ENCODE measurements at regions not wholly inside any gene's neighbourhood (a gene's known extent, or its start where the extent isn't known, plus 50 kb on each side); places are given as distances from the start of the nearest gene placed in this dataset.

DNA sequence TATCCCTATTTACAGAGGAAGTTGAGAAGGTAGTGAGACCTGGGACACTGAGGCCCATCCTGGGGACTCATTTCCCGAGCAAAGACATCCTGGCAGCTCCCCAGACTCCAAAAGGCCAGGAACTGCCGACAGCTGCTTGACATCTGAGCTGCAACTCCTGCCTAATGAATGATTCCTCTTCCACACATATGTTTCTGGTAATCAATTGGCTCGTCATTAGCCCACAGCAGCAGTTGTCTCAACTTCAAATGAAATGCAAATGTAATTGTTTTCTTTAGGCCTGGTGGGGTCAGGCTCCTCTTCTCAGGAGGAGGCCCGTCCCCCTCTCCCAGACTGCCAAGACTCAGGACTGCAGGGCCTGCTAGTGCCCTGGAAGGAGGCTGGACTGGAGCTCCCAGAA, 61.8 kb upstream of the DISP3 start:
- 73% methylated on average over 2 of the region's 4 CpGs for WGBS (ENCODE audit: insufficient coverage)

DNA sequence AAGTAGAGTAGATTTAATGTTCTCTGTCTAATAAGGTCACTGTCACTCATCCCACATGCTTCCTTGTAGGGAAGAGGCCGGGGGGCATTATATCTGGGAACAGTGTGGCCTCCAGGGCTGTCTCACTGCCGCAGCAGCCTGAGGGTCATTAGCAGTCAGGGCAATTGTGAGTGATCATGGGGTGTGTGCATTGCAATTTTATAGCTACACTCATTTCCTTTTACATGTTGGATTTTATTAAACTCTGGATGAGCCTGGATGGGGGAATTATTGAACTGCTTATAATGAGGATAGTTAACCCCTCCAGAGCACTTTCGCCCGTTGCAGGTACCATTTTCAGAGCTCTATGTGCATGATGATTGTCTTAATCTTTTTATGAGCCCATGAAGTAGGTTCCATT, 60.9 kb upstream of the DISP3 start:
- WGBS (ENCODE audit: insufficient coverage), result no CpG with 5 or more reads among the region's 4 CpGs
- no peaks in the 10 kb centered on the region for H3K36me3 Mint-ChIP-seq
- H3K27me3 Mint-ChIP-seq, result peaks cover 0 to 11% of the 10 kb centered on the region in 2 donors
- H3K27me3 ChIP-seq (replicated peaks in 1 of 2; ENCODE audit: control insufficient read depth in 2 of 2, extremely low read depth in 1 of 2, insufficient read depth in 2 of 2, low read length in 1 of 2), result peaks cover 0 to 22% of the 10 kb centered on the region in 2 experiments
- H3K27ac Mint-ChIP-seq, result no peak overlapping the region
- no peaks in the 10 kb centered on the region for H3K36me3 ChIP-seq (ENCODE audit: control insufficient read depth in 2 of 2, extremely low read depth in 1 of 2, insufficient read depth in 1 of 2, low read length in 1 of 2)
- no peaks in the 10 kb centered on the region for H3K4me1 ChIP-seq (ENCODE audit: control insufficient read depth in 1 of 2, extremely low read depth in 1 of 2, insufficient read depth in 2 of 2, low read length in 2 of 2)
- POLR2A ChIA-PET, result no interaction called here
- H3K4me3 ChIP-seq (ENCODE audit: control insufficient read depth in 1 of 2, extremely low read depth in 1 of 2, low read length in 1 of 2), result no peak overlapping the region
- ATAC-seq (replicated peaks in 1 of 4) (no peak), DNase-seq (no peak)
- CTCF ChIA-PET, result no interaction called here
- no peaks in the 10 kb centered on the region for H3K4me1 Mint-ChIP-seq
- H3K4me3 Mint-ChIP-seq, result no peak overlapping the region
- no peaks in the 10 kb centered on the region for H3K9me3 ChIP-seq
- no peak overlapping the region for H3K27ac ChIP-seq (ENCODE audit: low read length)
- no peaks in the 10 kb centered on the region for H3K9me3 Mint-ChIP-seq

More for the DNA sequence above, 61.8 kb upstream of the DISP3 start:
- H3K27me3 ChIP-seq (replicated peaks in 1 of 2; ENCODE audit: control insufficient read depth in 2 of 2, extremely low read depth in 1 of 2, insufficient read depth in 2 of 2, low read length in 1 of 2), result peaks cover 0 to 22% of the 10 kb centered on the region in 2 experiments
- Mint-ChIP-seq H3K36me3 (no peaks in the 10 kb centered on the region), H3K27ac (no peak overlapping the region), H3K4me1 (no peaks in the 10 kb centered on the region), H3K4me3 (no peak overlapping the region), H3K9me3 (no peaks in the 10 kb centered on the region), H3K27me3 (peaks cover 0 to 11% of the 10 kb centered on the region in 2 donors)
- no peaks in the 10 kb centered on the region for H3K4me1 ChIP-seq (ENCODE audit: control insufficient read depth in 1 of 2, extremely low read depth in 1 of 2, insufficient read depth in 2 of 2, low read length in 2 of 2)
- no peaks in the 10 kb centered on the region for H3K9me3 ChIP-seq
- H3K4me3 ChIP-seq (ENCODE audit: control insufficient read depth in 1 of 2, extremely low read depth in 1 of 2, low read length in 1 of 2), result no peak overlapping the region
- ChIA-PET CTCF (interaction anchor here in 1 of 2 donors (0.6 kb wide), 1 partner anchor 126 kb away, joined by 3 read pairs; no protein-coding TSS in a partner anchor), POLR2A (no interaction called here)
- DNase-seq (no peak), ATAC-seq (replicated peaks in 1 of 4) (no peak)
- H3K36me3 ChIP-seq (ENCODE audit: control insufficient read depth in 2 of 2, extremely low read depth in 1 of 2, insufficient read depth in 1 of 2, low read length in 1 of 2), result no peaks in the 10 kb centered on the region
- no peak overlapping the region for H3K27ac ChIP-seq (ENCODE audit: low read length)

DNA sequence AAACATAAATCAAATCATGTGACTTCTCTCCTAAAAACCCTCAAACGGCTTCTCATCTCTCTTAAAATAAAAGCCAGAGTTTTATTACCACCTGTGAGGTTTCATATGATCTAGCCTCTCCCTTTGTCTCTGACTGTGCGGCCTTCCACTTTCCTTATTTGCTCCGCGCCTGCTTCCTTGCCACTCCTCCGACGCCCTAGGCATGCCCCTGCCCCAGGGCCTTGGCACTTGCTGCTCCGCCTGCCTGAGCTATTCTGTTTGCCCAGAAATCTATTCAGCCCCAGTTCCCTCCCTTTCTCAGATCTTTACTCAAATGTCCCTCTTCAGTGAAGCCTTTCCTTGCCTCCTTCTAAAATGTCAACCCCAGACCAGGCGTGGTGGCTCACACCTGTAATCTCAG, 57.5 kb upstream of the DISP3 start:
- peaks cover 0 to 9% of the 10 kb centered on the region in 2 donors for H3K27me3 Mint-ChIP-seq
- H3K36me3 Mint-ChIP-seq, result no peaks in the 10 kb centered on the region
- ATAC-seq (replicated peaks in 1 of 4), result no peak
- H3K9me3 Mint-ChIP-seq, result no peaks in the 10 kb centered on the region
- H3K36me3 ChIP-seq (ENCODE audit: control insufficient read depth in 2 of 2, extremely low read depth in 1 of 2, insufficient read depth in 1 of 2, low read length in 1 of 2), result no peaks in the 10 kb centered on the region
- H3K4me3 Mint-ChIP-seq, result no peak overlapping the region
- CTCF ChIA-PET, result no interaction called here
- 88% methylated on average over 8 of the region's 8 CpGs for WGBS (ENCODE audit: insufficient coverage)
- no peaks in the 10 kb centered on the region for H3K4me1 Mint-ChIP-seq
- H3K4me3 ChIP-seq (ENCODE audit: control insufficient read depth in 1 of 2, extremely low read depth in 1 of 2, low read length in 1 of 2), result no peak overlapping the region
- H3K9me3 ChIP-seq, result no peaks in the 10 kb centered on the region
- no peak overlapping the region for H3K27ac Mint-ChIP-seq
- no peak for DNase-seq
- peaks cover 0 to 10% of the 10 kb centered on the region in 2 experiments for H3K27me3 ChIP-seq (replicated peaks in 1 of 2; ENCODE audit: control insufficient read depth in 2 of 2, extremely low read depth in 1 of 2, insufficient read depth in 2 of 2, low read length in 1 of 2)
- H3K27ac ChIP-seq (ENCODE audit: low read length), result no peak overlapping the region
- H3K4me1 ChIP-seq (ENCODE audit: control insufficient read depth in 1 of 2, extremely low read depth in 1 of 2, insufficient read depth in 2 of 2, low read length in 2 of 2), result no peaks in the 10 kb centered on the region
- POLR2A ChIA-PET, result no interaction called here

DNA sequence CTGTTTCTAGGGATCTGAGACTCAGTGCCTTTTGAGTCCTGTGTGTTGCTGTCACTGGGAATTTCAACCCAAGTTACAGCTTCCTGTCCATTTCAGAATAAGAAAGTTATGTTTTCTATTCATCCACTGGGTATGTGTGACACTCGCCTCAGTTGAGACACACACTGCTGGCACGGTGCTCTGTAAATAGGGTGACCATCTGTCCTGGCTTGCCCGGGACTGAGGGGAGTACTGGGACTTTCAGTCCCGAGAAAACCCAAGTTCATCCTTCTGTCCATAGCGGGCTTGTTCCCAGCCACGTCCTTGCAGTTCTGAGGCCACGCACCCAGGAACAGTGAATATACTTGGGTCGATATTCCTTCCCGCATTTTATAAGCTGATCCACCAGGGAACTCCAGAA, 56.3 kb upstream of the DISP3 start:
- no peaks in the 10 kb centered on the region for H3K9me3 Mint-ChIP-seq
- DNase-seq, result no peak
- Histone ChIP-seq H3K9me3 (no peaks in the 10 kb centered on the region), H3K4me1 (ENCODE audit: control insufficient read depth in 1 of 2, extremely low read depth in 1 of 2, insufficient read depth in 2 of 2, low read length in 2 of 2) (peaks cover 0 to 4% of the 10 kb centered on the region in 2 experiments), H3K27ac (ENCODE audit: low read length) (no peak overlapping the region), H3K36me3 (ENCODE audit: control insufficient read depth in 2 of 2, extremely low read depth in 1 of 2, insufficient read depth in 1 of 2, low read length in 1 of 2) (no peaks in the 10 kb centered on the region), H3K4me3 (ENCODE audit: control insufficient read depth in 1 of 2, extremely low read depth in 1 of 2, low read length in 1 of 2) (no peak overlapping the region), H3K27me3 (replicated peaks in 1 of 2; ENCODE audit: control insufficient read depth in 2 of 2, extremely low read depth in 1 of 2, insufficient read depth in 2 of 2, low read length in 1 of 2) (peaks cover 0 to 2% of the 10 kb centered on the region in 2 experiments)
- H3K27ac Mint-ChIP-seq, result no peak overlapping the region
- ChIA-PET CTCF (no interaction called here), POLR2A (no interaction called here)
- WGBS (ENCODE audit: insufficient coverage), result 74% methylated on average over 9 of the region's 9 CpGs
- peaks cover 0 to 9% of the 10 kb centered on the region in 2 donors for H3K27me3 Mint-ChIP-seq
- no peak for ATAC-seq (replicated peaks in 1 of 4)
- no peak overlapping the region for H3K4me3 Mint-ChIP-seq
- no peaks in the 10 kb centered on the region for H3K36me3 Mint-ChIP-seq
- peaks cover 0 to 4% (median 3%) of the 10 kb centered on the region in 3 donors for H3K4me1 Mint-ChIP-seq

DNA sequence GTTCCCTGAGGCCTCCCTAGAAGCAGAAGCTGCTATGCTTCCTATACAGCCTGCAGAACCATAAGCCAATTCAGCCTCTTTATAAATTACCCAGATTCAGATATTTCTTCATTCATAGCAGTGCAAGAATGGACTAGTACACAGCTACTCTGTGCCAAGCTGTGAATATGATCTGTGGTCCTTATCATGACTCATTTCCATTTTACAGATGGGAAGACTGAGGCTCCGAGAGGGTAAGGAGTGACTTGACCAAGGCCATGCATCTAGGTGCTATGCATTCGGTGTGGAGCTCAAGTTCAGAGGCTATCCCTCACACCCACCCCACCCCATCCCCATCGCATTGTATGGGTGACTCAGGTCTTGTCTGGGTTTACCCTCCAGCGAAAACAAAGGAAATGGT, 52.3 kb upstream of the DISP3 start:
- Mint-ChIP-seq H3K27me3 (peaks cover 0 to under 1% of the 10 kb centered on the region in 2 donors), H3K4me3 (no peak overlapping the region), H3K36me3 (no peaks in the 10 kb centered on the region), H3K4me1 (peaks cover 0 to 9% (median 8%) of the 10 kb centered on the region in 3 donors), H3K9me3 (no peaks in the 10 kb centered on the region), H3K27ac (no peak overlapping the region)
- H3K4me1 ChIP-seq (ENCODE audit: control insufficient read depth in 1 of 2, extremely low read depth in 1 of 2, insufficient read depth in 2 of 2, low read length in 2 of 2), result peaks cover 0 to 4% of the 10 kb centered on the region in 2 experiments
- H3K36me3 ChIP-seq (ENCODE audit: control insufficient read depth in 2 of 2, extremely low read depth in 1 of 2, insufficient read depth in 1 of 2, low read length in 1 of 2), result no peaks in the 10 kb centered on the region
- WGBS (ENCODE audit: insufficient coverage), result no CpG with 5 or more reads among the region's 4 CpGs
- H3K9me3 ChIP-seq, result no peaks in the 10 kb centered on the region
- DNase-seq (no peak), ATAC-seq (replicated peaks in 1 of 4) (no peak)
- ChIA-PET POLR2A (no interaction called here), CTCF (no interaction called here)
- no peak overlapping the region for H3K4me3 ChIP-seq (ENCODE audit: control insufficient read depth in 1 of 2, extremely low read depth in 1 of 2, low read length in 1 of 2)
- no peaks in the 10 kb centered on the region for H3K27me3 ChIP-seq (replicated peaks in 1 of 2; ENCODE audit: control insufficient read depth in 2 of 2, extremely low read depth in 1 of 2, insufficient read depth in 2 of 2, low read length in 1 of 2)
- H3K27ac ChIP-seq (ENCODE audit: low read length), result no peak overlapping the region

DNA sequence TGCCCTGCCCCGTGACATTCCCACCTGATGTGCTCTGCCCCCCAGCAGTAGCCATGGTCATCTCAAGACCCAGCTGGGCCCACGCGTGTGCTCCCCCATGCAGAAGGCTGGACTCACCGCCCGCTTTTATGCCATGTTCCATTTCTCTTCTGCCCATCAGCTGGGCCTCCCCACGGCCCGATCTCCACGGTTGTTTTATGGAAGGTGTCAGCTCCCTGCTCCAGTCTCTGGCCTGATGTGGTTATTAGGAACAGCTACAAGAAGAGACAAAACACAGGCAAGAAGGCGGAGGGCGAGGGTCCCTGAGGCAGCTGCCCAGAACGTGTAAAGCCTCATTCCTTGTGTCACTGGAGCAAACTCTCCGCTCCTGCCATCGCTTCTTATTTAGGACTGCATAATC, 50.2 kb upstream of the DISP3 start:
- no peak for DNase-seq
- Histone ChIP-seq H3K4me3 (ENCODE audit: control insufficient read depth in 1 of 2, extremely low read depth in 1 of 2, low read length in 1 of 2) (no peak overlapping the region), H3K9me3 (no peaks in the 10 kb centered on the region), H3K27ac (ENCODE audit: low read length) (no peak overlapping the region), H3K27me3 (replicated peaks in 1 of 2; ENCODE audit: control insufficient read depth in 2 of 2, extremely low read depth in 1 of 2, insufficient read depth in 2 of 2, low read length in 1 of 2) (peaks cover 0 to 3% of the 10 kb centered on the region in 2 experiments), H3K4me1 (ENCODE audit: control insufficient read depth in 1 of 2, extremely low read depth in 1 of 2, insufficient read depth in 2 of 2, low read length in 2 of 2) (peaks cover 0 to 4% of the 10 kb centered on the region in 2 experiments), H3K36me3 (ENCODE audit: control insufficient read depth in 2 of 2, extremely low read depth in 1 of 2, insufficient read depth in 1 of 2, low read length in 1 of 2) (no peaks in the 10 kb centered on the region)
- H3K27ac Mint-ChIP-seq, result no peak overlapping the region
- H3K4me1 Mint-ChIP-seq, result peaks cover 0 to 9% (median 8%) of the 10 kb centered on the region in 3 donors
- ChIA-PET CTCF (interaction anchor here in 1 of 2 donors (0.5 to 0.6 kb wide), 2 partner anchors 353 to 1866 kb away, joined by 4 read pairs; no protein-coding TSS in a partner anchor), POLR2A (no interaction called here)
- 80% methylated on average over 6 of the region's 13 CpGs for WGBS (ENCODE audit: insufficient coverage)
- ATAC-seq (replicated peaks in 1 of 4), result no peak
- H3K9me3 Mint-ChIP-seq, result no peaks in the 10 kb centered on the region
- no peaks in the 10 kb centered on the region for H3K36me3 Mint-ChIP-seq
- no peak overlapping the region for H3K4me3 Mint-ChIP-seq
- peaks cover 0 to 2% of the 10 kb centered on the region in 2 donors for H3K27me3 Mint-ChIP-seq
